Fibroblast of lung (primary cell): ENCODE measurements at regions not wholly inside any gene's neighbourhood (a gene's known extent, or its start where the extent isn't known, plus 50 kb on each side); places are given as distances from the start of the nearest gene placed in this dataset.

Source experiments
- DNase-seq, 2 donors: peaks; one replicate each; pipeline versions ENCODE4 v3.0.0 to v3.0.0-alpha.2; 2010; ENCODE audit warnings: low read depth in 2 of 2
- H2AFZ ChIP-seq: 2 replicates; pipeline ENCODE4 v1.5.1; 2012; ENCODE audit warnings: low read length, control low read depth, inconsistent platforms
- H3K27ac ChIP-seq: 2 replicates; pipeline ENCODE4 v1.5.1; 2011; ENCODE audit warnings: low read length, control low read depth; ENCODE audit not compliant: insufficient read depth
- H3K27me3 ChIP-seq: 2 replicates; pipeline ENCODE4 v1.5.1; 2011; ENCODE audit warnings: mild to moderate bottlenecking, low read length; ENCODE audit not compliant: control insufficient read depth, insufficient read depth
- H3K36me3 ChIP-seq: 2 replicates; pipeline ENCODE4 v1.5.1; 2011; ENCODE audit warnings: low read length; ENCODE audit not compliant: control insufficient read depth, insufficient read depth
- H3K4me1 ChIP-seq: 2 replicates; pipeline ENCODE4 v1.5.1; 2011; ENCODE audit warnings: low read length; ENCODE audit not compliant: control insufficient read depth, insufficient read depth; ENCODE audit errors: extremely low read depth
- H3K4me2 ChIP-seq: 2 replicates; pipeline ENCODE4 v1.5.1; 2011; ENCODE audit warnings: low read length, control low read depth; ENCODE audit not compliant: insufficient read depth; ENCODE audit errors: extremely low read depth
- H3K4me3 ChIP-seq, 4 experiments: fragments of 200-600 bp in 1 of 4; sonication (generic) in 1 of 4; replicated peaks in 1 of 4; 2 replicates each; pipeline ENCODE4 v1.5.1; 2011 to 2016; ENCODE audit warnings: low read length in 4 of 4, low read depth in 3 of 4, mild to moderate bottlenecking in 3 of 4, control low read depth in 2 of 4, inconsistent platforms in 1 of 4, mixed read lengths in 1 of 4; ENCODE audit not compliant: insufficient read depth in 1 of 4; ENCODE audit errors: control extremely low read depth in 1 of 4
- H3K79me2 ChIP-seq: 2 replicates; pipeline ENCODE4 v1.5.1; 2012; ENCODE audit warnings: mild to moderate bottlenecking, low read length, inconsistent platforms; ENCODE audit not compliant: control insufficient read depth, insufficient read depth
- H3K9ac ChIP-seq: 2 replicates; pipeline ENCODE4 v1.5.1; 2011; ENCODE audit warnings: mild to moderate bottlenecking, low read length, control low read depth; ENCODE audit not compliant: insufficient read depth
- H3K9me3 ChIP-seq: 2 replicates; pipeline ENCODE4 v1.5.1; 2012; ENCODE audit warnings: low read depth, low read length; ENCODE audit not compliant: control insufficient read depth, insufficient read depth
- H4K20me1 ChIP-seq: 2 replicates; pipeline ENCODE4 v1.5.1; 2011; ENCODE audit warnings: low read length; ENCODE audit not compliant: control insufficient read depth, insufficient read depth; ENCODE audit errors: extremely low read depth
- EZH2 ChIP-seq: IDR thresholded peaks from 2 replicates; pipeline ENCODE4 v1.5.1; 2012; ENCODE audit warnings: low read length, control low read depth, mild to moderate bottlenecking; ENCODE audit errors: missing control alignments
- TF ChIP-seq, protein P1 (sequence below), 2 donors: IDR thresholded peaks in 1 of 2; conservative IDR thresholded peaks in 1 of 2; 1 replicate in 1 of 2; 2 replicates in 1 of 2; pipeline ENCODE4 v1.5.1; 2011 to 2012; ENCODE audit warnings: low read length in 2 of 2, control low read depth in 1 of 2, inconsistent platforms in 1 of 2, low read depth in 1 of 2, mild to moderate bottlenecking in 1 of 2

- no peak overlapping the region for H3K4me2 ChIP-seq
Observed at GRCh38 chr15:31175484-31175883, 74.0 kb upstream of the TRPM1 start.

DNA sequence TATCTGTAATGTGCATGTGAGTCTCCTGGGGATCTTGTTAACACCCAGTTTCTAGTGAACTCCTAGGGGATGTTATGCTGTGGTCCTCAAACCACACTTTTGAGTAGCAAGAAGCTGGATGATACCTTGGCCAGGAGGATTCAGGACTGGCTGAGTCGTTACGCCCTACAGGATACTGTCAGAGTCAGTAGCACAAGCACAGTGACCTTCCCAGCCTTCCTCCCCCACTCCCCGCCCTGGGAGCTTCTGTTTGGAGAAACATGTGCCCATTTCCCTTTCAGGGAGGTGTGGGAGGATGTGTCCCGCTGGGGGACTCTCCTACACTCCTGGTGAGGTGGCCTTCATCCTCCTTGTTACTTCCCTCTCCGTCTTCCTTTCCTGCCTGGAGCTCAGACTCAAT lies 76.4 kb upstream of the TRPM1 start:
- no peaks in the 10 kb centered on the region for H4K20me1 ChIP-seq
- no peaks in the 10 kb centered on the region for H3K36me3 ChIP-seq
- no peaks in the 10 kb centered on the region for H3K9me3 ChIP-seq
- H3K27me3 ChIP-seq, result no peaks in the 10 kb centered on the region
- H3K79me2 ChIP-seq, result no peaks in the 10 kb centered on the region
- H2AFZ ChIP-seq, result no peak overlapping the region
- H3K27ac ChIP-seq, result no peak overlapping the region
- H3K4me1 ChIP-seq, result no peaks in the 10 kb centered on the region
- TF ChIP-seq, protein P1, sequence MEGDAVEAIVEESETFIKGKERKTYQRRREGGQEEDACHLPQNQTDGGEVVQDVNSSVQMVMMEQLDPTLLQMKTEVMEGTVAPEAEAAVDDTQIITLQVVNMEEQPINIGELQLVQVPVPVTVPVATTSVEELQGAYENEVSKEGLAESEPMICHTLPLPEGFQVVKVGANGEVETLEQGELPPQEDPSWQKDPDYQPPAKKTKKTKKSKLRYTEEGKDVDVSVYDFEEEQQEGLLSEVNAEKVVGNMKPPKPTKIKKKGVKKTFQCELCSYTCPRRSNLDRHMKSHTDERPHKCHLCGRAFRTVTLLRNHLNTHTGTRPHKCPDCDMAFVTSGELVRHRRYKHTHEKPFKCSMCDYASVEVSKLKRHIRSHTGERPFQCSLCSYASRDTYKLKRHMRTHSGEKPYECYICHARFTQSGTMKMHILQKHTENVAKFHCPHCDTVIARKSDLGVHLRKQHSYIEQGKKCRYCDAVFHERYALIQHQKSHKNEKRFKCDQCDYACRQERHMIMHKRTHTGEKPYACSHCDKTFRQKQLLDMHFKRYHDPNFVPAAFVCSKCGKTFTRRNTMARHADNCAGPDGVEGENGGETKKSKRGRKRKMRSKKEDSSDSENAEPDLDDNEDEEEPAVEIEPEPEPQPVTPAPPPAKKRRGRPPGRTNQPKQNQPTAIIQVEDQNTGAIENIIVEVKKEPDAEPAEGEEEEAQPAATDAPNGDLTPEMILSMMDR (conservative IDR thresholded peaks at IDR 0.05 in 1 of 2, IDR thresholded peaks at IDR 0.05 in 1 of 2; ENCODE audit: low read depth in 1 of 2, low read length in 2 of 2), result no peak
- TF ChIP-seq EZH2, result no peak
- no peak for DNase-seq
- no peak overlapping the region for H3K9ac ChIP-seq
- no peak overlapping the region for H3K4me2 ChIP-seq
- no peak overlapping the region for H3K4me3 ChIP-seq

More at GRCh38 chr15:31175484-31175883, 74.0 kb upstream of the TRPM1 start:
- Histone ChIP-seq H2AFZ (no peak overlapping the region), H3K9me3 (no peaks in the 10 kb centered on the region), H3K79me2 (no peaks in the 10 kb centered on the region), H3K27me3 (no peaks in the 10 kb centered on the region), H3K27ac (no peak overlapping the region), H3K4me3 (no peak overlapping the region), H3K9ac (no peak overlapping the region), H3K36me3 (no peaks in the 10 kb centered on the region), H3K4me1 (no peaks in the 10 kb centered on the region), H4K20me1 (no peaks in the 10 kb centered on the region)
- no peak for DNase-seq
- no peak for TF ChIP-seq EZH2
- TF ChIP-seq, protein P1 (conservative IDR thresholded peaks at IDR 0.05 in 1 of 2, IDR thresholded peaks at IDR 0.05 in 1 of 2; ENCODE audit: low read depth in 1 of 2, low read length in 2 of 2), result no peak

DNA sequence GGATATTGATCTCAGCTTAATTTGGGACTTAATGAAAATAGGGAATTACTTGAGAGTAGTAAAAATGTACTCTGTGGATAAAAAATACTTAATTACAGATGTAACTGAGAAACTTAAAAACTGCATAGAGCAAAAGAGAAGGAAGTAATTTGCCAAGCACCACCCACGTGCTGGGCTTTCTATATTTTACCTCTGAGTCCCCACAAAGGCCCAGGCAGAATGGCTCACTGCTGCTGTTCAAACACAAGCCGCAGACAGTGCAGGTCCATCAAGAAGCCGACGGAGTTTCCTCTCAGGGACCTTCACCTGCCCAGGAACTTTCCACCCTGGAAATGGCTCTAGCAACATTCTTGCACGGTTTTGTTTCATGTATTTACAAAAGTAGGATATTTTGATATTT lies 77.2 kb upstream of the TRPM1 start:
- no peak overlapping the region for H3K4me2 ChIP-seq
- H3K9me3 ChIP-seq, result no peaks in the 10 kb centered on the region
- H3K4me3 ChIP-seq, result no peak overlapping the region
- no peaks in the 10 kb centered on the region for H3K4me1 ChIP-seq
- DNase-seq, result no peak
- H4K20me1 ChIP-seq, result no peaks in the 10 kb centered on the region
- no peak overlapping the region for H3K9ac ChIP-seq
- H3K36me3 ChIP-seq, result no peaks in the 10 kb centered on the region
- no peak overlapping the region for H2AFZ ChIP-seq
- no peak overlapping the region for H3K27ac ChIP-seq
- H3K27me3 ChIP-seq, result no peaks in the 10 kb centered on the region
- no peaks in the 10 kb centered on the region for H3K79me2 ChIP-seq
- no peak for TF ChIP-seq EZH2
- TF ChIP-seq, protein P1 (conservative IDR thresholded peaks at IDR 0.05 in 1 of 2, IDR thresholded peaks at IDR 0.05 in 1 of 2; ENCODE audit: low read depth in 1 of 2, low read length in 2 of 2), result no peak
